ENCODE measurements at regions not wholly inside any gene's neighbourhood (a gene's known extent, or its start where the extent isn't known, plus 50 kb on each side); places are given as distances from the start of the nearest gene placed in this dataset.
A peak's percentile ranks its signal among the peaks of the same experiment; 100 is the strongest.

GRCh38 chr9:78595200-78595945 is 298.4 kb downstream of the PSAT1 start:
- H3K27ac Mint-ChIP-seq: no peak overlapping the region
- DNase-seq (ENCODE audit: low spot score in 2 of 2) (no peak), ATAC-seq (no peak)
- H3K9me3 Mint-ChIP-seq: no peaks in the 10 kb centered on the region
- H3K36me3 Mint-ChIP-seq: no peaks in the 10 kb centered on the region

- H3K27ac Mint-ChIP-seq: no peak overlapping the region
- DNase-seq (ENCODE audit: low spot score in 2 of 2) (no peak), ATAC-seq (no peak)
- no peaks in the 10 kb centered on the region for H3K9me3 Mint-ChIP-seq
- no peaks in the 10 kb centered on the region for H3K36me3 Mint-ChIP-seq
These were observed 299.4 kb downstream of the PSAT1 start for GRCh38 chr9:78596346-78596745.

- H3K9me3 Mint-ChIP-seq: no peaks in the 10 kb centered on the region
- ATAC-seq (no peak), DNase-seq (ENCODE audit: low spot score in 2 of 2) (no peak)
- no peaks in the 10 kb centered on the region for H3K36me3 Mint-ChIP-seq
- no peak overlapping the region for H3K27ac Mint-ChIP-seq
These were observed 301.2 kb downstream of the PSAT1 start for GRCh38 chr9:78598120-78598519.

- Mint-ChIP-seq H3K36me3 (no peaks in the 10 kb centered on the region), H3K27ac (no peak overlapping the region), H3K9me3 (no peaks in the 10 kb centered on the region)
- DNase-seq (ENCODE audit: low spot score in 2 of 2) (no peak), ATAC-seq (no peak)
These were observed 303.0 kb downstream of the PSAT1 start for GRCh38 chr9:78599926-78600325.

- Mint-ChIP-seq H3K9me3 (no peaks in the 10 kb centered on the region), H3K36me3 (no peaks in the 10 kb centered on the region), H3K27ac (no peak overlapping the region)
- DNase-seq (ENCODE audit: low spot score in 2 of 2): peak in 1 of 2 donors; percentile 12
- no peak for ATAC-seq
These were observed 305.1 kb downstream of the PSAT1 start for GRCh38 chr9:78601957-78602565.

- peaks cover 0 to 4% of the 10 kb centered on the region in 2 donors for H3K9me3 Mint-ChIP-seq
- DNase-seq (ENCODE audit: low spot score in 2 of 2) (no peak), ATAC-seq (no peak)
- no peaks in the 10 kb centered on the region for H3K36me3 Mint-ChIP-seq
- H3K27ac Mint-ChIP-seq: no peak overlapping the region
These were observed 308.4 kb downstream of the PSAT1 start for GRCh38 chr9:78605041-78606000.

GRCh38 chr9:78606001-78606379 is 309.1 kb downstream of the PSAT1 start:
- ATAC-seq (no peak), DNase-seq (ENCODE audit: low spot score in 2 of 2) (no peak)
- Mint-ChIP-seq H3K9me3 (peaks cover 0 to 4% of the 10 kb centered on the region in 2 donors), H3K36me3 (no peaks in the 10 kb centered on the region), H3K27ac (no peak overlapping the region)

- no peak for DNase-seq (ENCODE audit: low spot score in 2 of 2)
- H3K36me3 Mint-ChIP-seq: no peaks in the 10 kb centered on the region
- no peak for ATAC-seq
- peaks cover 0 to 4% of the 10 kb centered on the region in 2 donors for H3K9me3 Mint-ChIP-seq
- H3K27ac Mint-ChIP-seq: no peak overlapping the region
These were observed 310.9 kb downstream of the PSAT1 start for GRCh38 chr9:78607853-78608252.

- peaks cover 0 to 4% of the 10 kb centered on the region in 2 donors for H3K9me3 Mint-ChIP-seq
- no peak overlapping the region for H3K27ac Mint-ChIP-seq
- H3K36me3 Mint-ChIP-seq: no peaks in the 10 kb centered on the region
- DNase-seq (ENCODE audit: low spot score in 2 of 2) (no peak), ATAC-seq (no peak)
These were observed 312.5 kb downstream of the PSAT1 start for GRCh38 chr9:78609450-78609849.

GRCh38 chr9:78612091-78612490 is 315.2 kb downstream of the PSAT1 start:
- Mint-ChIP-seq H3K36me3 (no peaks in the 10 kb centered on the region), H3K27ac (no peak overlapping the region), H3K9me3 (peaks cover 0 to 4% of the 10 kb centered on the region in 2 donors)
- DNase-seq (ENCODE audit: low spot score in 2 of 2) (no peak), ATAC-seq (no peak)

GRCh38 chr9:78613006-78613405 is 316.1 kb downstream of the PSAT1 start:
- no peaks in the 10 kb centered on the region for H3K36me3 Mint-ChIP-seq
- H3K27ac Mint-ChIP-seq: no peak overlapping the region
- DNase-seq (ENCODE audit: low spot score in 2 of 2) (no peak), ATAC-seq (no peak)
- peaks cover 0 to 4% of the 10 kb centered on the region in 2 donors for H3K9me3 Mint-ChIP-seq

- peaks cover 0 to 2% of the 10 kb centered on the region in 2 donors for H3K9me3 Mint-ChIP-seq
- H3K27ac Mint-ChIP-seq: no peak overlapping the region
- ATAC-seq: no peak
- no peaks in the 10 kb centered on the region for H3K36me3 Mint-ChIP-seq
- DNase-seq (ENCODE audit: low spot score in 2 of 2): no peak
These were observed 318.0 kb downstream of the PSAT1 start for GRCh38 chr9:78614892-78615291.

GRCh38 chr9:78615372-78615771 is 318.4 kb downstream of the PSAT1 start:
- no peak for DNase-seq (ENCODE audit: low spot score in 2 of 2)
- H3K27ac Mint-ChIP-seq: no peak overlapping the region
- no peak for ATAC-seq
- H3K9me3 Mint-ChIP-seq: no peaks in the 10 kb centered on the region
- H3K36me3 Mint-ChIP-seq: no peaks in the 10 kb centered on the region

- DNase-seq (ENCODE audit: low spot score in 2 of 2) (no peak), ATAC-seq (no peak)
- Mint-ChIP-seq H3K27ac (no peak overlapping the region), H3K9me3 (no peaks in the 10 kb centered on the region), H3K36me3 (no peaks in the 10 kb centered on the region)
These were observed 321.8 kb downstream of the PSAT1 start for GRCh38 chr9:78618735-78619134.

- H3K27ac Mint-ChIP-seq: no peak overlapping the region
- H3K36me3 Mint-ChIP-seq: no peaks in the 10 kb centered on the region
- no peak for ATAC-seq
These were observed 323.4 kb downstream of the PSAT1 start for GRCh38 chr9:78620303-78620702.

GRCh38 chr9:78620764-78621163 is 323.8 kb downstream of the PSAT1 start:
- DNase-seq (ENCODE audit: low spot score in 2 of 2) (no peak), ATAC-seq (no peak)
- Mint-ChIP-seq H3K27ac (no peak overlapping the region), H3K9me3 (no peaks in the 10 kb centered on the region), H3K36me3 (no peaks in the 10 kb centered on the region)

More at GRCh38 chr9:78620303-78620702, 323.4 kb downstream of the PSAT1 start:
- no peaks in the 10 kb centered on the region for H3K9me3 Mint-ChIP-seq
- no peak for DNase-seq (ENCODE audit: low spot score in 2 of 2)

- Mint-ChIP-seq H3K36me3 (no peaks in the 10 kb centered on the region), H3K27ac (no peak overlapping the region)
- no peak for ATAC-seq
These were observed 325.2 kb downstream of the PSAT1 start for GRCh38 chr9:78622126-78622525.

More at GRCh38 chr9:78622126-78622525, 325.2 kb downstream of the PSAT1 start:
- DNase-seq (ENCODE audit: low spot score in 2 of 2): no peak
- H3K9me3 Mint-ChIP-seq: no peaks in the 10 kb centered on the region
